Natural killer cell (primary cell): ENCODE measurements at regions not wholly inside any gene's neighbourhood (a gene's known extent, or its start where the extent isn't known, plus 50 kb on each side); places are given as distances from the start of the nearest gene placed in this dataset.

Experiments
- ATAC-seq, 3 donors: fragments of 150-1000 bp in 2 of 3; fragments of 200-7000 bp in 1 of 3; cut with Tn5 transposase; 1 replicate in 1 of 3; 2 replicates in 2 of 3; pipeline ENCODE4 v1.10.0; 2021; ENCODE audit warnings: mild to moderate bottlenecking in 2 of 3, moderate library complexity in 2 of 3
- DNase-seq, 2 donors: peaks; one replicate each; pipeline versions ENCODE4 v3.0.0 to v3.0.0-alpha.2; 2013 to 2021; ENCODE audit warnings: mixed read lengths in 1 of 2
- H3K27ac ChIP-seq: one replicate; pipeline ENCODE4 v1.5.1; 2013; ENCODE audit warnings: mild to moderate bottlenecking, low read length
- H3K27me3 ChIP-seq: one replicate; pipeline ENCODE4 v1.6.1; 2013; ENCODE audit warnings: low read length; ENCODE audit not compliant: control insufficient read depth, insufficient read depth
- H3K36me3 ChIP-seq: one replicate; pipeline ENCODE4 v1.6.1; 2013; ENCODE audit warnings: low read length; ENCODE audit not compliant: control insufficient read depth, insufficient read depth
- H3K4me1 ChIP-seq: one replicate; pipeline ENCODE4 v1.6.1; 2013; ENCODE audit warnings: low read length; ENCODE audit not compliant: control insufficient read depth, insufficient read depth
- H3K4me3 ChIP-seq: one replicate; pipeline ENCODE4 v1.5.1; 2013; ENCODE audit warnings: low read length
- H3K9me3 ChIP-seq: one replicate; pipeline ENCODE4 v1.6.1; 2013; ENCODE audit warnings: low read length; ENCODE audit not compliant: control insufficient read depth, insufficient read depth
- H3K27ac Mint-ChIP-seq, 2 donors: one replicate each; pipeline ENCODE4 v1.8.0; 2022; ENCODE audit warnings: mild to moderate bottlenecking in 2 of 2, mixed read lengths in 2 of 2, moderate library complexity in 1 of 2
- H3K27me3 Mint-ChIP-seq, 2 donors: one replicate each; pipeline ENCODE4 v1.8.0; 2022; ENCODE audit warnings: low read depth in 2 of 2, mixed read lengths in 2 of 2
- H3K36me3 Mint-ChIP-seq: one replicate; pipeline ENCODE4 v1.8.0; 2022; ENCODE audit warnings: mixed read lengths
- H3K4me1 Mint-ChIP-seq, 2 donors: one replicate each; pipeline ENCODE4 v1.8.0; 2022; ENCODE audit warnings: mixed read lengths in 2 of 2
- H3K4me3 Mint-ChIP-seq: one replicate; pipeline ENCODE4 v1.8.0; 2022; ENCODE audit warnings: mild to moderate bottlenecking, moderate library complexity, mixed read lengths
- H3K9me3 Mint-ChIP-seq, 2 donors: one replicate each; pipeline ENCODE4 v1.8.0; 2022; ENCODE audit warnings: mixed read lengths in 2 of 2
- CTCF ChIP-seq: fragments of 200-600 bp; IDR thresholded peaks from one replicate; pipeline ENCODE4 v1.8.0; 2022; ENCODE audit warnings: antibody characterized with exemption
- WGBS: methylation state at CpG from one replicate; pipeline ENCODE4 v1.1.7; 2013; ENCODE audit warnings: missing lambda C conversion rate; ENCODE audit not compliant: insufficient coverage; 5-methylcytosine and 5-hydroxymethylcytosine counted together
- intact Hi-C: fragments of 100-400 bp; cut with micrococcal nuclease; formaldehyde crosslinking; loops from one replicate; pipeline ENCODE4 v1.14.2; 2022

- ATAC-seq (no peak), DNase-seq (no peak)
- no peak overlapping the region for H3K4me3 Mint-ChIP-seq
- no peak overlapping the region for H3K4me3 ChIP-seq
- no peaks in the 10 kb centered on the region for H3K36me3 ChIP-seq
- no peak for TF ChIP-seq CTCF
- H3K27ac Mint-ChIP-seq, result peak overlapping the region in 1 of 2 donors; percentile 26
- H3K27ac ChIP-seq, result no peak overlapping the region
- H3K27me3 ChIP-seq, result no peaks in the 10 kb centered on the region
- H3K36me3 Mint-ChIP-seq, result no peaks in the 10 kb centered on the region
- H3K9me3 ChIP-seq, result no peaks in the 10 kb centered on the region
- WGBS, result no CpG with 5 or more reads among the region's 1 CpG
- no peaks in the 10 kb centered on the region for H3K9me3 Mint-ChIP-seq
- H3K27me3 Mint-ChIP-seq, result no peaks in the 10 kb centered on the region
- H3K4me1 ChIP-seq, result peaks cover 12% of the 10 kb centered on the region
- intact Hi-C loops, result no loop called here
- peaks cover 32 to 44% of the 10 kb centered on the region in 2 donors for H3K4me1 Mint-ChIP-seq
These were observed 64.3 kb upstream of the DUSP10 start for GRCh38 chr1:221806236-221806635.

- Histone ChIP-seq H3K36me3 (no peaks in the 10 kb centered on the region), H3K27me3 (no peaks in the 10 kb centered on the region), H3K4me3 (no peak overlapping the region), H3K9me3 (no peaks in the 10 kb centered on the region), H3K4me1 (peaks cover 15% of the 10 kb centered on the region), H3K27ac (no peak overlapping the region)
- Mint-ChIP-seq H3K9me3 (no peaks in the 10 kb centered on the region), H3K4me3 (no peak overlapping the region), H3K27ac (no peak overlapping the region), H3K36me3 (no peaks in the 10 kb centered on the region), H3K4me1 (peaks cover 30 to 42% of the 10 kb centered on the region in 2 donors), H3K27me3 (peaks cover 0 to 2% of the 10 kb centered on the region in 2 donors)
- intact Hi-C loops, result no loop called here
- WGBS, result no CpG with 5 or more reads among the region's 1 CpG
- no peak for ATAC-seq
- DNase-seq, result no peak
- TF ChIP-seq CTCF, result no peak
These were observed 63.2 kb upstream of the DUSP10 start for GRCh38 chr1:221805121-221805520.

- H3K27me3 Mint-ChIP-seq, result peaks cover 0 to 2% of the 10 kb centered on the region in 2 donors
- no peaks in the 10 kb centered on the region for H3K9me3 Mint-ChIP-seq
- ATAC-seq (no peak), DNase-seq (no peak)
- Histone ChIP-seq H3K4me1 (peaks cover 10% of the 10 kb centered on the region), H3K27ac (no peak overlapping the region), H3K27me3 (no peaks in the 10 kb centered on the region), H3K4me3 (no peak overlapping the region), H3K36me3 (no peaks in the 10 kb centered on the region), H3K9me3 (no peaks in the 10 kb centered on the region)
- no peak for TF ChIP-seq CTCF
- H3K4me1 Mint-ChIP-seq, result peaks cover 22 to 34% of the 10 kb centered on the region in 2 donors
- 84% methylated on average over 3 of the region's 3 CpGs for WGBS
- no peak overlapping the region for H3K27ac Mint-ChIP-seq
- H3K4me3 Mint-ChIP-seq, result no peak overlapping the region
- no peaks in the 10 kb centered on the region for H3K36me3 Mint-ChIP-seq
- intact Hi-C loops, result no loop called here
These were observed 62.4 kb upstream of the DUSP10 start for GRCh38 chr1:221804303-221804702.

GRCh38 chr1:221801773-221802516 lies 60.1 kb upstream of the DUSP10 start:
- no peak overlapping the region for H3K4me3 ChIP-seq
- DNase-seq (no peak), ATAC-seq (no peak)
- H3K4me1 ChIP-seq, result peaks cover 2% of the 10 kb centered on the region
- no peaks in the 10 kb centered on the region for H3K36me3 ChIP-seq
- no peak for TF ChIP-seq CTCF
- H3K4me1 Mint-ChIP-seq, result peaks cover 11 to 26% of the 10 kb centered on the region in 2 donors
- no peak overlapping the region for H3K4me3 Mint-ChIP-seq
- no peaks in the 10 kb centered on the region for H3K9me3 Mint-ChIP-seq
- no peaks in the 10 kb centered on the region for H3K9me3 ChIP-seq
- H3K27me3 Mint-ChIP-seq, result peaks cover 0 to 2% of the 10 kb centered on the region in 2 donors
- WGBS, result 100% methylated on average over 1 of the region's 1 CpG
- no peaks in the 10 kb centered on the region for H3K27me3 ChIP-seq
- H3K27ac Mint-ChIP-seq, result peak overlapping the region in 1 of 2 donors; percentile 75
- H3K27ac ChIP-seq, result no peak overlapping the region
- intact Hi-C loops, result no loop called here
- no peaks in the 10 kb centered on the region for H3K36me3 Mint-ChIP-seq
